ENCODE measurements at regions not wholly inside any gene's neighbourhood (a gene's known extent, or its start where the extent isn't known, plus 50 kb on each side); places are given as distances from the start of the nearest gene placed in this dataset.

DNA sequence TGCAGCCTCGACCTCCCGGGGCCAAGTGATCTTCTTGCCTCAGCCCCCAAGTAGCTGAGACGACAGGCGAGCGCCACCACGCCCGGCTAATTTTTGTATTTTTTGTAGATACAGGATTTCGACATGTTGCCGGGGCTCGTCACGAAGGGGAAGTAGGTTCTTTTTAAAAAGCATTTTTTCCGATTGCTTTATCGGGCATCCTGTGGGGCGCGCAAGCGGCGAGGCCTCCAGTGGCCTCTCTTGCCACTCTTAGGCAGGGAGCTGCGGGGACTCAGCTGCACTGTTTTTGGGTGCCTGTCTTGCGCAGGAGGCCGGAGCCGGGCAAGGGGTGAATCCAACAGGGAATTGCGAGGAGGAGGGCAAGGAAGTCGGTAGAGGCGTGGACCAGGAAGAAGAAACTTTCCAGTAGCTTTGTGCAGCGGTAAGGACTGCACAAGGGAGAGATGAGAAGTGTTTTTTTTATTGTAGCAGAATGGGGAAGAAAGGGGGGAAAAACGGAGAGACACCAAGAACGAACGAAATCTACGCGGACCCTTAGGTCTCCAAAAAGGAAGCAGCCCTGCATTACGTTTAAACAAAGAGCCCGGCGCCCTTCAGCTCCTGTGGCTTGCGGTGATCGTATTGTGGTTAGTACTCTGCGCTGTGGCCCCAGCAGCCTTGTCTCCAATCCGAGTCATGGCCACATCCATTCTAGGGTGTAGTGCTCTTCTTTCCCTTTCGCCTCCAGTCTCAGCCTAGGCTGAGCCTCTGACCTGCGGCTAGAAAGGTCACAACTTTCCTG lies 164.8 kb downstream of the PPIAL4G start:
- Histone ChIP-seq H3K9me3 (ENCODE audit: control insufficient read depth, insufficient read depth, low read length) (no peaks in the 10 kb centered on the region; the same call in 1 of the 2 replicates), H3K4me3 (ENCODE audit: insufficient read depth, low read depth, low read length) (no peak overlapping the region), H3K14ac (replicated peaks; ENCODE audit: low read depth, low read length) (no peak overlapping the region), H3K27ac (ENCODE audit: insufficient read depth, low read length) (no peak overlapping the region), H3K4me2 (ENCODE audit: low read depth, low read length) (no peak overlapping the region), H2BK15ac (ENCODE audit: low read depth, low read length) (no peak overlapping the region), H3K9ac (ENCODE audit: low read depth, low read length) (no peak overlapping the region), H3K18ac (ENCODE audit: low read depth, low read length) (no peak overlapping the region), H2AK9ac (replicated peaks; ENCODE audit: low read depth, low read length, poor library complexity) (no peak overlapping the region), H3K36me3 (ENCODE audit: control insufficient read depth, insufficient read depth, low read length) (no peaks in the 10 kb centered on the region), H2AFZ (replicated peaks; ENCODE audit: low read length, poor library complexity) (no peak overlapping the region), H3K79me1 (ENCODE audit: low read depth in 1 of 2, low read length in 2 of 2) (no peaks in the 10 kb centered on the region), H3K23ac (ENCODE audit: low read depth, low read length) (no peak overlapping the region), H3K27me3 (ENCODE audit: control insufficient read depth, insufficient read depth, low read length) (peaks cover 28% of the 10 kb centered on the region), H4K5ac (ENCODE audit: low read depth, low read length) (no peak overlapping the region), H4K91ac (ENCODE audit: insufficient read depth, low read depth, low read length) (no peak overlapping the region), H3K4me1 (ENCODE audit: control insufficient read depth, insufficient read depth, low read length) (no peaks in the 10 kb centered on the region), H4K20me1 (ENCODE audit: insufficient read depth, low read length) (no peaks in the 10 kb centered on the region), H3K4ac (ENCODE audit: low read depth, low read length) (no peak overlapping the region), H3K56ac (ENCODE audit: extremely low read depth, insufficient read depth, low read length) (no peak overlapping the region), H2AK5ac (ENCODE audit: low read depth, low read length) (no peak overlapping the region), H2BK120ac (ENCODE audit: low read depth, low read length) (no peak overlapping the region), H2BK5ac (ENCODE audit: low read depth, low read length, poor library complexity, severe bottlenecking) (no peak overlapping the region), H3K9me1 (ENCODE audit: insufficient read depth, low read length) (no peaks in the 10 kb centered on the region), H4K8ac (ENCODE audit: low read depth in 2 of 2, low read length in 2 of 2) (no peak overlapping the region), H2BK20ac (ENCODE audit: low read depth, low read length) (no peak overlapping the region)
- CTCF ChIA-PET = no interaction called here
- POLR2A ChIA-PET (ENCODE audit: unreplicated experiment) = no interaction called here
- intact Hi-C loops (cut with micrococcal nuclease) (no loop called here), dilution Hi-C loops (cut with HindIII; ENCODE audit: low sequenced_read_pairs, unreplicated experiment) (no loop called here), in situ Hi-C loops (cut with MboI; ENCODE audit: low sequenced_read_pairs) (no loop called here)
- TF ChIP-seq BHLHE40 (IDR thresholded peaks at IDR 0.05; ENCODE audit: low read depth, low read length) = no peak
- no peak for TF ChIP-seq SMC3 (IDR thresholded peaks at IDR 0.05; ENCODE audit: low read depth, low read length)
- DNase-seq (no peak), ATAC-seq (ENCODE audit: low read depth) (no peak)
- no TSS peak for BruUV-seq (replicated peaks)
- WGBS, 2 experiments (ENCODE audit: extremely low coverage in 2 of 2, insufficient read length in 1 of 2) = 40% methylated on average over 3 of the region's 39 CpGs; no CpG with 5 or more reads in 1 of the 2 experiments

Measured in IMR-90 (cell line).